C4-2B (cell line): ENCODE measurements at regions not wholly inside any gene's neighbourhood (a gene's known extent, or its start where the extent isn't known, plus 50 kb on each side); places are given as distances from the start of the nearest gene placed in this dataset.

Experiments
- H3K27ac ChIP-seq: fragments of 450-650 bp; 2 replicates; pipeline ENCODE4 v1.5.1; 2017
- CTCF ChIP-seq: fragments of 450-650 bp; conservative IDR thresholded peaks from 2 replicates; pipeline ENCODE4 v1.5.1; 2017; ENCODE audit warnings: mild to moderate bottlenecking
- ZFX ChIP-seq: fragments of 450-650 bp; IDR thresholded peaks from 2 replicates; pipeline ENCODE4 v1.6.1; 2017

- TF ChIP-seq CTCF = no peak
- no peak for TF ChIP-seq ZFX
- H3K27ac ChIP-seq = no peak overlapping the region
Observed at GRCh38 chr14:38877744-38878388, 225.2 kb downstream of the SEC23A start.

DNA sequence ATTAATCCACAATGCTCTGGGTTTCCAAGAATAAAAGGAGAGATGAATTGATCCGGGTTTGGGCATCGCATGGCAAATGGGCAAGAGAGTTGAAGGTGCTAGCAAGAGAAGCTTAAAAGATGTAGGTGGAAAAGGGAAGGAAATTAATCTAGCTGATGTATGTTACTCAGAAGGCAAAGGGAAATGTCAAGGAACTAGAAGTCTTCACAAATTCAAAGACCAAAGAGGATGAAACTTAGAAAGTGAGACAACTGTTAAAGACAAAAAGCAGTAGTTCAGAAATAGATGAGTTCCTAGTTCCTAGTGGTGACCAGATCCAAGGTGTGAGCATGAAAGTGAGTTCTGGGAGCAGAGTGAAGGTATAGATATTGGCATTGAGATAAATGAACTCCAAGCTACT lies 228.3 kb downstream of the SEC23A start:
- H3K27ac ChIP-seq = no peak overlapping the region
- TF ChIP-seq CTCF (no peak), ZFX (no peak)

DNA sequence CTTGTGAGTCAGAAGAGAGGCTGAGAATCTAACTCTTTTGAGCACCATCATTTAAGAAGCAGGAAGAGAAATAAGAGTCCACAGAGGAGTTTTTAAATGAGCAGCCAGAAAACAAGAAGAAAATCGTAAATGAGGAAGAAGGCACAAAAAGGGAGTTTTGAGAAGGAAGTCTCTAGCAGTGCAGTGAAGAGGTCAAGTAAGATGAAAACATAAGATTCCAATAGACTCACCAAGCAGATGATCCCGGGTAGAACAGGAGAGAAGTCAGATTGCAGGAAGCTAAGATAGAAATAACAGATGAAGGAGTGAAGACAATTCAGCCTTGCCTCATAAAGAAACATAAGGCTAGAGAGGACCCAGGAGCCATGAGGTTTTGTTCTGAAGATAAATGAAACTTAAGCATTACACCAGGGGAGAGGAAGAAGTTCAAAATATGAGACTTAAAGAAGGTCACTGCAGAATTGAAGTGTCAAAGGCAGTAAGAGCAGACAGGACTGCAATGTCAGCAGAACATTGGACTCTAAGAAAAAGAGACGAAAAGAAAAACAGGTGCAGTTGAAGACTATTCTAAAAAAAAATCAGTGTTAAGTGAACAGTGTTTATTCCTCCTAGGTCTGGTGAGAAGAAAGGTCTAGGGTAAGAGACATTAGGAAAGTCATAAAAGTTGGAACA lies 229.0 kb downstream of the SEC23A start:
- TF ChIP-seq CTCF (no peak), ZFX (no peak)
- no peak overlapping the region for H3K27ac ChIP-seq

DNA sequence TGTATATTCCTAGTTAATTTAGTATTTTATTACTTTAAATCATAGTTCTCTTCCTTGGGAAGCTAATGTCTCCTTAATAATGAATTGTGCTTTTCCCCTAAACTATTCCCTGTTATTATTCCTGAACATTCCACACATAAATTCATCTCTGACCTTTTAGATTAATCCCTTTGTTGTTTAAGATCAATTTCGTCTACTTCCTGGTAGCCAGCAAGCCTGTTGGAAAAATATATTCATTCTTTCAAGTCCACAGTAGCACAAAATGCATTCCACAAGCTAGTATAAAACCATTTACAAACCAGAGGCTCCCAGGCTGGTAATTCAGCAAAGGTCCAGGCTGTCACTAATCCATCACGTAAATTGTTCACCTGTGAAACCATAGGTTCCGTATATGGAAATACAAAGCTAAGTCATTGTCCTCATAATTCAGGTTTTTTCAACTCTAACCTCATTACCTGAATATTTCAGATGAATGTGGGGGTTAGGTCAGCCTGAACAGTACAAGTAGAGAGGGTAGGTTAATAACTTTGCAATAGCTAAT lies 232.7 kb downstream of the SEC23A start:
- no peak overlapping the region for H3K27ac ChIP-seq
- TF ChIP-seq ZFX = no peak
- no peak for TF ChIP-seq CTCF

GRCh38 chr14:38868399-38869290 lies 234.4 kb downstream of the SEC23A start:
- peak overlapping the region; percentile 34; the same call in 1 of the 2 replicates for H3K27ac ChIP-seq
- TF ChIP-seq ZFX (no peak), CTCF (no peak)

GRCh38 chr14:38867561-38868150 lies 235.4 kb downstream of the SEC23A start:
- H3K27ac ChIP-seq = no peak overlapping the region
- no peak for TF ChIP-seq ZFX
- peak; percentile 93 for TF ChIP-seq CTCF
